HCT116 (cell line): ENCODE measurements at regions not wholly inside any gene's neighbourhood (a gene's known extent, or its start where the extent isn't known, plus 50 kb on each side); places are given as distances from the start of the nearest gene placed in this dataset.

Experiments
- ATAC-seq: fragments of 200-7000 bp; cut with Tn5 transposase; 2 replicates; pipeline ENCODE4 v1.9.1; 2020; ENCODE audit warnings: mild to moderate bottlenecking, moderate library complexity
- BruUV-seq: library from RNA; stranded (reverse); fragments of 400-500 nt; replicated peaks from 2 replicates; lab custom pipeline; 2021; lab: Mats Ljungman, UMichigan
- CTCF ChIA-PET: fragments of 300-600 bp; sonication (Branson Sonifier 250); formaldehyde crosslinking; loops from one replicate; lab custom pipeline; 2021; ENCODE audit warnings: antibody characterized with exemption; lab: Charles Lee
- POLR2A ChIA-PET: fragments of 300-600, 350-600 bp; sonication (Branson Sonifier 250); formaldehyde crosslinking; loops from one replicate; lab custom pipeline; 2021; ENCODE audit warnings: antibody characterized with exemption; lab: Charles Lee
- RAD21 ChIA-PET, 2 experiments: fragments of 300-600 bp; sonication (Branson Sonifier 250); formaldehyde crosslinking; loops; one replicate each; lab custom pipeline; 2023; ENCODE audit warnings: low total read pairs in 2 of 2; ENCODE audit not compliant: uncharacterized antibody in 2 of 2, unreplicated experiment in 2 of 2, low non-redundant PET in 1 of 2; lab: Charles Lee
- DNase-seq: peaks from one replicate; pipeline ENCODE4 v3.0.0-alpha.2; 2010; ENCODE audit warnings: low read depth, low spot score
- H2AFZ ChIP-seq: fragments of 200-600 bp; shearing (Covaris generic), sonication (generic); 2 replicates; pipeline ENCODE4 v1.6.1; 2017; ENCODE audit warnings: low read depth, mixed run types, mixed read lengths, antibody characterized with exemption, low read length; ENCODE audit not compliant: poor library complexity, severe bottlenecking
- H3K27ac ChIP-seq: 2 replicates; pipeline ENCODE4 v1.5.1; 2012; ENCODE audit warnings: low read depth, low read length
- H3K27me3 ChIP-seq: fragments of 200-600 bp; sonication (generic); 2 replicates; pipeline ENCODE4 v1.6.1; 2016; ENCODE audit warnings: mixed run types, low read length, mixed read lengths; ENCODE audit not compliant: insufficient read depth
- H3K36me3 ChIP-seq, 2 experiments: fragments of 200-500 bp in 1 of 2; fragments of 200-600 bp in 1 of 2; sonication (Bioruptor generic) in 1 of 2; sonication (generic) in 1 of 2; 2 replicates each; pipeline versions ENCODE4 v1.5.1 to v1.6.1; 2014 to 2016; ENCODE audit warnings: low read length in 2 of 2, inconsistent platforms in 1 of 2, mixed read lengths in 1 of 2, mixed run types in 1 of 2; ENCODE audit not compliant: insufficient read depth in 2 of 2, control insufficient read depth in 1 of 2
- H3K4me1 ChIP-seq, 2 experiments: fragments of 200-600 bp in 1 of 2; sonication (generic) in 1 of 2; 2 replicates each; pipeline versions ENCODE4 v1.5.1 to v1.6.1; 2012 to 2017; ENCODE audit warnings: low read length in 2 of 2, inconsistent platforms in 1 of 2, mild to moderate bottlenecking in 1 of 2, mixed read lengths in 1 of 2, mixed run types in 1 of 2, moderate library complexity in 1 of 2; ENCODE audit not compliant: insufficient read depth in 2 of 2, control insufficient read depth in 1 of 2
- H3K4me2 ChIP-seq: fragments of 200-600 bp; sonication (generic); 2 replicates; pipeline ENCODE4 v1.6.1; 2017; ENCODE audit warnings: mixed run types, low read length, mixed read lengths
- H3K4me3 ChIP-seq, 2 experiments: fragments of 200-600 bp in 1 of 2; sonication (generic) in 1 of 2; replicated peaks in 1 of 2; 2 replicates each; pipeline ENCODE4 v1.5.1; 2011 to 2016; ENCODE audit warnings: low read length in 2 of 2, control low read depth in 1 of 2, low read depth in 1 of 2, mild to moderate bottlenecking in 1 of 2, mixed read lengths in 1 of 2, mixed run types in 1 of 2
- H3K79me2 ChIP-seq: fragments of 200-600 bp; sonication (generic); 2 replicates; pipeline ENCODE4 v1.6.1; 2017; ENCODE audit warnings: mild to moderate bottlenecking, mixed run types, low read length, moderate library complexity, mixed read lengths; ENCODE audit not compliant: insufficient read depth
- H3K9ac ChIP-seq: fragments of 200-600 bp; sonication (generic); 2 replicates; pipeline ENCODE4 v1.6.1; 2016; ENCODE audit warnings: low read length, mixed read lengths
- H3K9me2 ChIP-seq: fragments of 200-600 bp; sonication (generic), shearing (Covaris generic); 2 replicates; pipeline ENCODE4 v1.6.1; 2017; ENCODE audit warnings: mixed run types, mild to moderate bottlenecking, moderate library complexity; ENCODE audit not compliant: insufficient read depth
- H3K9me3 ChIP-seq, 2 experiments: fragments of 200-500 bp in 1 of 2; fragments of 200-600 bp in 1 of 2; sonication (Bioruptor generic) in 1 of 2; sonication (generic) in 1 of 2; 2 replicates each; pipeline ENCODE4 v1.6.1; 2014 to 2017; ENCODE audit warnings: low read length in 2 of 2, mixed read lengths in 2 of 2, inconsistent platforms in 1 of 2, low read depth in 1 of 2, mild to moderate bottlenecking in 1 of 2, mixed run types in 1 of 2, moderate library complexity in 1 of 2; ENCODE audit not compliant: control insufficient read depth in 1 of 2, insufficient read depth in 1 of 2
- H4K20me1 ChIP-seq: fragments of 200-600 bp; sonication (generic), shearing (Covaris generic); 2 replicates; pipeline ENCODE4 v1.6.1; 2017; ENCODE audit warnings: mixed run types, mild to moderate bottlenecking, moderate library complexity; ENCODE audit not compliant: insufficient read depth
- CTCF ChIP-seq, 3 experiments: fragments of 200-600 bp in 1 of 3; sonication (generic) in 1 of 3; IDR thresholded peaks in 2 of 3; conservative IDR thresholded peaks in 1 of 3; 2 replicates each; pipeline ENCODE4 v1.5.1; 2012 to 2017; ENCODE audit warnings: low read depth in 2 of 3, low read length in 2 of 3, antibody characterized with exemption in 1 of 3, borderline replicate concordance in 1 of 3, control low read depth in 1 of 3, mild to moderate bottlenecking in 1 of 3, mixed read lengths in 1 of 3, mixed run types in 1 of 3, moderate library complexity in 1 of 3; ENCODE audit not compliant: insufficient read depth in 1 of 3
- ELF1 ChIP-seq: IDR thresholded peaks from 2 replicates; pipeline ENCODE4 v1.6.1; 2012; ENCODE audit warnings: low read depth, borderline replicate concordance
- EZH2 ChIP-seq: fragments of 200-600 bp; sonication (generic); IDR thresholded peaks from 2 replicates; pipeline ENCODE4 v1.6.1; 2017; ENCODE audit warnings: antibody characterized with exemption, mixed run types
- EZH2phosphoT487 ChIP-seq: fragments of 200-600 bp; IDR thresholded peaks from 2 replicates; pipeline ENCODE4 v1.6.1; 2018; ENCODE audit warnings: antibody characterized with exemption, borderline replicate concordance
- FOSL1 ChIP-seq: IDR thresholded peaks from 2 replicates; pipeline ENCODE4 v1.6.1; 2012; ENCODE audit warnings: low read depth
- JUND ChIP-seq: IDR thresholded peaks from 2 replicates; pipeline ENCODE4 v1.6.1; 2012
- POLR2A ChIP-seq: IDR thresholded peaks from 2 replicates; pipeline ENCODE4 v1.7.0; 2011; ENCODE audit warnings: borderline replicate concordance; ENCODE audit not compliant: insufficient read depth, insufficient read length; ENCODE audit errors: extremely low read depth
- SIN3A ChIP-seq: IDR thresholded peaks from 2 replicates; pipeline ENCODE4 v1.6.1; 2012; ENCODE audit warnings: low read depth
- SRF ChIP-seq: IDR thresholded peaks from 2 replicates; pipeline ENCODE4 v1.6.1; 2012; ENCODE audit warnings: low read depth
- TCF7L2 ChIP-seq: IDR thresholded peaks from 2 replicates; pipeline ENCODE4 v1.7.0; 2011; ENCODE audit warnings: borderline replicate concordance, inconsistent platforms; ENCODE audit not compliant: insufficient read depth, insufficient read length; ENCODE audit errors: extremely low read depth
- ZFX ChIP-seq: fragments of 450-650 bp; IDR thresholded peaks from 2 replicates; pipeline ENCODE4 v1.6.1; 2017
- intact Hi-C: fragments of 100-400 bp; cut with micrococcal nuclease; formaldehyde crosslinking; loops from 2 replicates; pipeline ENCODE4 v1.10.0; 2022
- TF ChIP-seq, protein P1 (sequence below): IDR thresholded peaks from 2 replicates; pipeline ENCODE4 v1.6.1; 2012

DNA sequence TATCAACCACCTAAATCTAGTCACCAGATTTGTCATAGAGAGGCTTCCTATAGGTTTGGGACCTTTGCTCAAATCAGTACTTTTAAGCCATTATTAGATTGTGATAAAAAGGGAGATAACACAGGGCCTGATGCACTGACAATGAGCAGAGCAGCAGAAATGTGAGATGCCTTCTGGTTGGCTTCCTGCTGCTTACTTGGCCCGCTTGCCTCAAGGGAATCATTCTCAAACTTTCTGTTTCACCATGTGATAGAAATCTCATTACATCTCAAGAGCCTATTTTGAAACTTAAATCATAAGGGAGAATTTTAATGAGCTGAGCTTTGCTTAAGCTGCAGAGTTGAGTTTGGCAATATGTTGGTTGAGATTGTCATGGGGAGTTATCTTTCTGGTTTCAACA lies 606.0 kb downstream of the DHX35 start (continued):
- TF ChIP-seq EZH2phosphoT487: no peak
- TF ChIP-seq EZH2: no peak
- TF ChIP-seq JUND: no peak
- no peak for TF ChIP-seq FOSL1

DNA sequence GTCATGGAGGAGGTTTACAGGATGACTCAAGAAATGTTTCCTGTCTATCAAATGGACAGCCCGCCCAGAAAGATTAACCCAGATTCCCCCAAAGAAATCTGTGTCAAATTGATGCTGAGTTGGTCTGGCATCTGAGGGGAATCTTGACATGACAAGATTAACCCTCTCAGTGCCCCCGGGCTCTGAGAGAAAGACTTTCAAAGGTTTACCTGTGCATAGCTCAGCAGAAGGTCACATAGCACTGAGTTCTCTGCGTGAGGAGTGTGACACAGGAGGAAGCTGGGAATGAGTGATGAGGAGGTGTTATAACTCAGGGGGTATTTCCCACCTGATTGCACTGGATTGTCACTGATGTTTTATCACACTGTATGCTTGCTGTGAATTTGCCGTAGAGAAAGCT lies 601.2 kb downstream of the DHX35 start:
- Histone ChIP-seq H2AFZ (no peak overlapping the region), H3K79me2 (no peaks in the 10 kb centered on the region), H3K4me1 (no peaks in the 10 kb centered on the region), H3K4me3 (no peak overlapping the region), H3K9ac (no peak overlapping the region), H3K4me2 (no peak overlapping the region), H3K9me3 (peaks cover 0 to 12% of the 10 kb centered on the region in 2 experiments; a peak in 1 of 4 replicates), H3K36me3 (no peaks in the 10 kb centered on the region), H3K27me3 (no peaks in the 10 kb centered on the region), H3K9me2 (no peaks in the 10 kb centered on the region), H3K27ac (no peak overlapping the region), H4K20me1 (no peaks in the 10 kb centered on the region)
- ATAC-seq (no peak), DNase-seq (no peak)
- ChIA-PET RAD21 (no interaction called here), POLR2A (no interaction called here), CTCF (no interaction called here)
- no TSS peak for BruUV-seq
- intact Hi-C loops: no loop called here
- TF ChIP-seq CTCF (IDR thresholded peaks at IDR 0.05 in 2 of 3, conservative IDR thresholded peaks at IDR 0.05 in 1 of 3; ENCODE audit: borderline replicate concordance in 1 of 3, insufficient read depth in 1 of 3, low read depth in 2 of 3, low read length in 2 of 3): no peak
- no peak for TF ChIP-seq TCF7L2
- TF ChIP-seq, protein P1, sequence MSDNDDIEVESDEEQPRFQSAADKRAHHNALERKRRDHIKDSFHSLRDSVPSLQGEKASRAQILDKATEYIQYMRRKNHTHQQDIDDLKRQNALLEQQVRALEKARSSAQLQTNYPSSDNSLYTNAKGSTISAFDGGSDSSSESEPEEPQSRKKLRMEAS: no peak
- TF ChIP-seq FOSL1: no peak
- no peak for TF ChIP-seq SIN3A
- TF ChIP-seq ZFX: no peak
- TF ChIP-seq SRF: no peak
- no peak for TF ChIP-seq POLR2A
- no peak for TF ChIP-seq ELF1
